IgD-negative memory B cell (primary cell): ENCODE measurements at regions not wholly inside any gene's neighbourhood (a gene's known extent, or its start where the extent isn't known, plus 50 kb on each side); places are given as distances from the start of the nearest gene placed in this dataset.
A peak's percentile ranks its signal among the peaks of the same experiment; 100 is the strongest.

Source experiments
- H3K27ac Mint-ChIP-seq, 3 donors: one replicate each; pipeline ENCODE4 v1.8.0; 2020 to 2022; ENCODE audit warnings: mild to moderate bottlenecking in 3 of 3, mixed read lengths in 3 of 3, moderate library complexity in 1 of 3
- H3K27me3 Mint-ChIP-seq: one replicate; pipeline ENCODE4 v1.8.0; 2021; ENCODE audit warnings: mixed read lengths
- H3K36me3 Mint-ChIP-seq: one replicate; pipeline ENCODE4 v1.8.0; 2020; ENCODE audit warnings: mild to moderate bottlenecking, mixed read lengths
- H3K4me1 Mint-ChIP-seq, 3 donors: one replicate each; pipeline ENCODE4 v1.8.0; 2020 to 2022; ENCODE audit warnings: mixed read lengths in 3 of 3, mild to moderate bottlenecking in 1 of 3
- H3K4me3 Mint-ChIP-seq, 4 donors: one replicate each; pipeline ENCODE4 v1.8.0; 2020 to 2022; ENCODE audit warnings: mild to moderate bottlenecking in 4 of 4, mixed read lengths in 4 of 4, moderate library complexity in 3 of 4
- H3K9me3 Mint-ChIP-seq, 3 donors: one replicate each; pipeline ENCODE4 v1.8.0; 2020 to 2021; ENCODE audit warnings: mixed read lengths in 3 of 3, mild to moderate bottlenecking in 1 of 3

DNA sequence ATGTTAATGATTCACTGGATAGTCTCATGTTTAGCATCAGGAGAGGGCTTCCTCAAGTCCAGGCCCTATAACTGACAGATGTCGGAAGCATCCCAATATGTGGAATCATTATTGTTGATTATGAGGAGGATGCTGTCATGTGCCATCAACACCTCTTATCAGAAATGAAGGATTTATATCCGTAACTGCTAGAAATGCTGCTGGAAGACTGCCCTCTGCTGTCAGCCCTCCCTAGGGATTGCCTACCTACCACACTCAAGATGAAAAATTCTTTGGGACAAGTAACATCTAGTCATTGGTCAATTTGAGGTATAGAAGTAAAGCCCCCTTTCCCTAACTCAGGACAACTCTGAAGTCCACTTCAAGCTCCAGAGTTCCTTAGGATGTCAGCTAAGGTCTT is 1166.5 kb upstream of the NXPH2 start:
- peaks cover 1% of the 10 kb centered on the region for H3K36me3 Mint-ChIP-seq
- H3K9me3 Mint-ChIP-seq: peaks cover 2 to 11% (median 5%) of the 10 kb centered on the region in 3 donors
- no peak overlapping the region for H3K4me3 Mint-ChIP-seq
- H3K4me1 Mint-ChIP-seq: no peaks in the 10 kb centered on the region
- no peak overlapping the region for H3K27ac Mint-ChIP-seq
- H3K27me3 Mint-ChIP-seq: no peaks in the 10 kb centered on the region

- Mint-ChIP-seq H3K4me1 (no peaks in the 10 kb centered on the region), H3K27ac (no peak overlapping the region), H3K9me3 (peaks cover 2 to 10% (median 3%) of the 10 kb centered on the region in 3 donors), H3K36me3 (peaks cover 1% of the 10 kb centered on the region), H3K4me3 (no peak overlapping the region), H3K27me3 (no peaks in the 10 kb centered on the region)
These were observed 1160.5 kb upstream of the NXPH2 start for GRCh38 chr2:139940686-139941085.

- Mint-ChIP-seq H3K36me3 (no peaks in the 10 kb centered on the region), H3K4me3 (no peak overlapping the region), H3K4me1 (no peaks in the 10 kb centered on the region), H3K9me3 (no peaks in the 10 kb centered on the region), H3K27me3 (no peaks in the 10 kb centered on the region), H3K27ac (no peak overlapping the region)
These were observed 1145.7 kb upstream of the NXPH2 start for GRCh38 chr2:139925903-139926302.

- Mint-ChIP-seq H3K36me3 (no peaks in the 10 kb centered on the region), H3K27me3 (no peaks in the 10 kb centered on the region), H3K27ac (peak overlapping the region in 1 of 3 donors; percentile 55), H3K4me3 (no peak overlapping the region), H3K4me1 (no peaks in the 10 kb centered on the region), H3K9me3 (peaks cover 0 to 3% (median 0%) of the 10 kb centered on the region in 3 donors)
These were observed 1143.9 kb upstream of the NXPH2 start for GRCh38 chr2:139924070-139924469.

DNA sequence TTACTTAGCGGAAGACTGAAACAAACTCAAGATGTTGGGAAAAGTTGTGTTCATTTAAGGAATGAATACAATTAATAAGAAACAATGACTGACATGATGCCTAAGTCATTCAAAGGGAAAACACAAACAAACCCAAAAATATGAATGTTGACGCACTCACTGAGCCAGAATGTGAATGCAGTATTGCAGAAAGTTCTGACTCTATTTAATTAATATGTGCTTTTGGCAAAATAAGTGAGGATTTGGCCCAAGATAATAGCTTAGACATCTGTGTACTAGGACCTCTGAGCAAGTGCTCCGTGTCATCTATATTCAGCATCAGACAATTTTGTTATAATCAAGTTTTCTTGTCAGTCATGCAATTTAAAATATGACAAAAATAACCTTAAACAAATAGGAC is 1138.8 kb upstream of the NXPH2 start:
- H3K4me3 Mint-ChIP-seq: no peak overlapping the region
- no peak overlapping the region for H3K27ac Mint-ChIP-seq
- no peaks in the 10 kb centered on the region for H3K36me3 Mint-ChIP-seq
- H3K27me3 Mint-ChIP-seq: no peaks in the 10 kb centered on the region
- H3K9me3 Mint-ChIP-seq: peaks cover 0 to 10% (median 3%) of the 10 kb centered on the region in 3 donors
- no peaks in the 10 kb centered on the region for H3K4me1 Mint-ChIP-seq

DNA sequence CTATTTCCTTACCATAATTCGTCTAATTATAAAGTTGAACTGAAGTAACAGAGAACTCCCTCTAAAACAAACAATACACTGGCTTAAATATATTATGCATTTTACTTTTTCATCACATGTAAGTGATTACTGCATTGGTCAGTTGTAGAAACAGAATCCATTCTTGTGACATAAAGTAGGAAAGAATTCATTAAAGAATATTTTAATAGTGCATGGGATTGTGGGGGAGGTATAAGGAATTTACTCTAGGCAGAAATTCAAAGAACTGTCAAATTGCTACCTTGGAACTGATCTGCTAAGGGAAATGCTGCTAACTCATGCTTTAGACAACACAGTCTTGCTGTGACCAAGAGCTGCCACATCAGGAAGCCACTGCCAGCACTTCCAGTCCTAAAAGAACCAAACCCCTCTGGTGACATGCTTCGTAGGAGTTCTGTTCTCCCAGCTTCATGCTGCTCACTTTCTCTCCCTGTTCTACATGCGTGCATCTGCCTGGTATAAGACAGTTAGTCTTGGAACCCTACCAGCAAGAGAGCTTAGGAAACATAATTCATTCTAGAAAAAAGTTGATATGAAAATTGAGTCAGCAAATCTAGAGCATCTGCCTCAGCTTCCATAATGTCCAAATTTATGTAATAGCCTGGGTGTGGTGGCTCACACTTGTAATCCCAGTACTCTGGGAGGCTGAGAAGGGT is 1137.6 kb upstream of the NXPH2 start:
- Mint-ChIP-seq H3K4me3 (no peak overlapping the region), H3K27ac (no peak overlapping the region)

DNA sequence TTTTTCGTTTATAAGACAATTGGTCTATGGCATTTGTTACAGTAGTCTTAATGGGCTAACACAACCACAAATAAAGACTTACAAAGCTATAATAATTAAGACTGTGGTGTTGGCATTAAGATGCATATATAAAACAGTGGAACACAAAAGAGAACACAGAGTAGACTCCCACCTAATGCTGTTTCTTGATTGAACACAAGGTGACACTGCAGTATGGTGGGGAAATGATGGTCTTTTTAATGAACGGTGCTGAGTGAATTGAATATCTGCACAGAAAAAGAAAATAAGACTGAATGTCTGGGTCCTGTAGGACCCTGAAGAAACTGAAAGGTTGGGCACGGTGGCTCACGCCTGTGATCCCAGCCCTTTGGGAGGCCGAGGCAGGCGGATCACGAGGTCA is 1136.6 kb upstream of the NXPH2 start:
- Mint-ChIP-seq H3K27ac (no peak overlapping the region), H3K27me3 (no peaks in the 10 kb centered on the region), H3K4me1 (no peaks in the 10 kb centered on the region), H3K9me3 (peaks cover 0 to 17% (median 3%) of the 10 kb centered on the region in 3 donors), H3K36me3 (no peaks in the 10 kb centered on the region), H3K4me3 (no peak overlapping the region)

More for the DNA sequence above, 1137.6 kb upstream of the NXPH2 start:
- no peaks in the 10 kb centered on the region for H3K4me1 Mint-ChIP-seq
- H3K36me3 Mint-ChIP-seq: no peaks in the 10 kb centered on the region
- no peaks in the 10 kb centered on the region for H3K27me3 Mint-ChIP-seq
- H3K9me3 Mint-ChIP-seq: peaks cover 0 to 12% (median 3%) of the 10 kb centered on the region in 3 donors

- no peak overlapping the region for H3K27ac Mint-ChIP-seq
- H3K4me3 Mint-ChIP-seq: no peak overlapping the region
- H3K27me3 Mint-ChIP-seq: no peaks in the 10 kb centered on the region
- H3K36me3 Mint-ChIP-seq: no peaks in the 10 kb centered on the region
- H3K9me3 Mint-ChIP-seq: peaks cover 3 to 10% (median 5%) of the 10 kb centered on the region in 3 donors
- H3K4me1 Mint-ChIP-seq: peaks cover 0 to 1% (median 0%) of the 10 kb centered on the region in 3 donors
These were observed 1131.0 kb upstream of the NXPH2 start for GRCh38 chr2:139911160-139911559.

DNA sequence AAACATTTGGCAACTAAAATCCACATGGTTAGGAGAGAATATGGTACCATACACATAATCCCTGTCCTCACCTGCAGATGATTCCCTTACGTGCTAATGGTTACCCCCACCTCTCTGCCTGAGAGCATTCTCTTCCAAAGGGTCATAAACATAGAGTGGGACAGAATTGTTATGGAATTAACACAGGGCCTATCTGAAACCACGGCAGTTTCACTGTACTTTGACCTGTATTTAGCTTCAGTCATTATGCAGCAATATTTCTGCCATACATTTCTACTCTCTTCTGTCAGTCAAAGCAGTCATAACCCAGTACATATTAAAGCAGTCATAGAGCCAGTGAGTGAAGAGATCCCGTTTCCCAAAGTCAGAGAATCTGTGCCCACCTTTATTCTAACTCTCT is 1128.9 kb upstream of the NXPH2 start:
- Mint-ChIP-seq H3K4me1 (peaks cover 0 to 1% (median 0%) of the 10 kb centered on the region in 3 donors), H3K27me3 (no peaks in the 10 kb centered on the region), H3K36me3 (no peaks in the 10 kb centered on the region), H3K9me3 (peaks cover 3 to 7% (median 5%) of the 10 kb centered on the region in 3 donors), H3K4me3 (no peak overlapping the region), H3K27ac (no peak overlapping the region)

DNA sequence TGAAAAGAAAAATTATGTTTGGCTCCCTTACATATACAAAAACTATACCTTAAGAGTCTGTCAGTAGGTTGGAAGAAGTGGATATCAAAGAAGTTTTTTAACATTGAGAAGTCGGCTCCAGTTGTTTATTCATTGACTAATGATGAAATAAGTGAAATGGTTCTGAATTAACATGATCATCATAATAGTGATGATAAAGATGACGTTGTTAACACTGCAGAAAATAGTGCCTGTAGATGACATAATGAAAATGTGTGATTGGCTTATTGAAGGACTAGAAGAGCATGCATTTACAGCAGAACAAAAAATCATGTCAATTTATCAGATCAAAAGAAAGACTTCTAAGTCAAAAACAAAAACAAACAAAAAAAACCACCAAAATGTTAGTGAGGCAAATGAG is 1125.4 kb upstream of the NXPH2 start:
- H3K27ac Mint-ChIP-seq: no peak overlapping the region
- H3K9me3 Mint-ChIP-seq: peaks cover 1 to 7% (median 4%) of the 10 kb centered on the region in 3 donors
- H3K36me3 Mint-ChIP-seq: no peaks in the 10 kb centered on the region
- H3K4me1 Mint-ChIP-seq: peaks cover 0 to 1% (median 0%) of the 10 kb centered on the region in 3 donors
- no peak overlapping the region for H3K4me3 Mint-ChIP-seq
- no peaks in the 10 kb centered on the region for H3K27me3 Mint-ChIP-seq

DNA sequence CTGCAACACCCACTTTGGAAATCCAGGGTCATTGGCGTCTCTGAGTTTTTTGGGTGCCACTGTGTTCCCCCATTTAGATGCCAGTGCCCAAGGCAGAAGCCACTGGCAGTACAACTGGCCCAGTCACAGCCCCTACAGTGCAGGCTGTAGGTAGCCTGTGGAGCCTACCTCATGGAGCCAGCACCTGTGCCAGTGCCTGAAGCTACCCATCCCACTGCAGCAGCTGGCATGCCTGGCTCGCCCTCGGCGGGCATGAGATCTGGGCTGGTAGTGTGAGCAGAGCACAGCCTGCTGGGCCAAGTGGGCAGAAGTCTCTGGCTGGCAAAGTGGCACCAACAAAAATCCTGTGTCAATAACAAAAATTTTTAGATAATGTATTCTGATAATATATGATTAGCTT is 1111.4 kb upstream of the NXPH2 start:
- Mint-ChIP-seq H3K9me3 (peaks cover 0 to 2% (median 2%) of the 10 kb centered on the region in 3 donors), H3K36me3 (no peaks in the 10 kb centered on the region), H3K4me1 (no peaks in the 10 kb centered on the region), H3K27ac (no peak overlapping the region), H3K4me3 (no peak overlapping the region), H3K27me3 (no peaks in the 10 kb centered on the region)

- no peak overlapping the region for H3K27ac Mint-ChIP-seq
- H3K4me1 Mint-ChIP-seq: no peaks in the 10 kb centered on the region
- no peak overlapping the region for H3K4me3 Mint-ChIP-seq
- no peaks in the 10 kb centered on the region for H3K36me3 Mint-ChIP-seq
- peaks cover 0 to 2% (median 2%) of the 10 kb centered on the region in 3 donors for H3K9me3 Mint-ChIP-seq
- no peaks in the 10 kb centered on the region for H3K27me3 Mint-ChIP-seq
These were observed 1105.8 kb upstream of the NXPH2 start for GRCh38 chr2:139885921-139886498.

- Mint-ChIP-seq H3K27me3 (no peaks in the 10 kb centered on the region), H3K36me3 (no peaks in the 10 kb centered on the region), H3K9me3 (peaks cover 0 to 3% (median 0%) of the 10 kb centered on the region in 3 donors), H3K4me3 (no peak overlapping the region), H3K4me1 (no peaks in the 10 kb centered on the region), H3K27ac (no peak overlapping the region)
These were observed 1096.8 kb upstream of the NXPH2 start for GRCh38 chr2:139876964-139877363.

DNA sequence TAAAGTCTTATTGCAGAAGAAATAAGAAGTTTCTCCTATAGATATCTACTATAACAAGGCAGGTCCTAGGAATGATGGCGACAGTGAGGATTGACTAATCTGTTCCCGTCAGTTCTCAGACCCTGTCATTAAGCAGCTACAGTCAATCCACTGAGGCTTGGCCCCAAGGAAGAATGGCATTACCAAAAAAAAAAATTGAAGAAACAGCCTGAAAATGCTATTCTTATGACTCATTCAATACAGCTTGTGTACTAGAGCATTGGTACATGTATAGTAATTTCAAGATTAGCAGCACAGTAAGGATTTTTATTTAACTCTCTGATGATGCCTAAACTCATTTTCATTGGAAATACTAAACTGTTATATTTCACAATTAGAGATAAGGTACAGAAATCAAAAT is 1096.1 kb upstream of the NXPH2 start:
- Mint-ChIP-seq H3K9me3 (peaks cover 0 to 3% (median 0%) of the 10 kb centered on the region in 3 donors), H3K36me3 (no peaks in the 10 kb centered on the region), H3K4me1 (no peaks in the 10 kb centered on the region)

DNA sequence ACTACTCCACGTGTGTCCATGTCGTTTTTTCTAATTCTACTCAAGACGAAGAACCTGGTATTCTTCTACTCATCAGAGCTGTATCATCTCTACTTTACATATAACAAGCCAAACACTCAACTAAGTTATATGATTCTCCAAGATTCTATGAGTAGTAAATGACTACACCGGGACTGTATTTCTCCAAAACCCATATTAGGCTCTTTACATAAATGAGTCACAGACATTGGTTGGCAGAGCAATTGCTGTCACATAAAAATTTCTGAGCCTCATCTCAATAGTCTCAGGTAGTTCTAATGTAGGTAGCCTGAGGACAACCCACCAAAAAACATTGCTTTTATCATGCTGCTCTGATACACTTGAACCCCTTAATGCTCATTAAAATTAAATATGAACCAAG is 1092.3 kb upstream of the NXPH2 start:
- Mint-ChIP-seq H3K36me3 (no peaks in the 10 kb centered on the region), H3K4me1 (no peaks in the 10 kb centered on the region), H3K4me3 (no peak overlapping the region), H3K9me3 (peaks cover 0 to 3% (median 0%) of the 10 kb centered on the region in 3 donors), H3K27ac (no peak overlapping the region), H3K27me3 (no peaks in the 10 kb centered on the region)

More for the DNA sequence above, 1096.1 kb upstream of the NXPH2 start:
- no peaks in the 10 kb centered on the region for H3K27me3 Mint-ChIP-seq
- H3K27ac Mint-ChIP-seq: no peak overlapping the region
- no peak overlapping the region for H3K4me3 Mint-ChIP-seq

DNA sequence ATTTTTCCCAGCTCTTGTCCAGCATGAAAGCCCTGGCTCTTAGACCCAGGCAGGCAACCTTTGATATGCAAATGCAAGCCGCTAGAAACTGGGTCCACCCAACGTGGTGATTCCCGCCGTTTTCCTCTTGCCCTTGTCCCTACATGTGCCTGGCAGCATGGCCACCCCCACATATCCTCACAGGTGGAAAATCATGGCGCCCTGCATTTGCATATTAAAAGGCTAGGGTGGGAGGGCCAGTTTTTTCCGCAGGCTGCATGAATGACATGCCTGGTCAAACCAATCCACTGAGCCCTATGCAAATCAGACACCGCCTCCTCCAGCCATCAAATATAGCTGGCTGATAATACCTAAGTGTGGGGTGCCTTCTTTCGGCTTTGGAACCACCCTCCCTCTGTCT is 1091.8 kb upstream of the NXPH2 start:
- no peaks in the 10 kb centered on the region for H3K36me3 Mint-ChIP-seq
- no peaks in the 10 kb centered on the region for H3K27me3 Mint-ChIP-seq
- no peaks in the 10 kb centered on the region for H3K4me1 Mint-ChIP-seq
- H3K4me3 Mint-ChIP-seq: no peak overlapping the region
- H3K27ac Mint-ChIP-seq: no peak overlapping the region
- peaks cover 0 to 3% (median 0%) of the 10 kb centered on the region in 3 donors for H3K9me3 Mint-ChIP-seq
